Germinal center (tissue), 1 donor: ENCODE measurements at regions not wholly inside any gene's neighbourhood (a gene's known extent, or its start where the extent isn't known, plus 50 kb on each side); places are given as distances from the start of the nearest gene placed in this dataset.
"Not testable (repeated sequence)": the region's sequence is repeated elsewhere in the genome, so short reads cannot be mapped to it uniquely, and the experiment has no call there.

Source experiments
- DNase-seq: peaks from one replicate; pipeline ENCODE4 v3.0.0; 2012; ENCODE audit warnings: mixed read lengths, low spot score

GRCh38 chr18:43735570-43735969 is 458.3 kb upstream of the SYT4 start:
- no peak for DNase-seq

- no peak for DNase-seq
Observed at GRCh38 chr18:43744960-43745745, 467.9 kb upstream of the SYT4 start.

GRCh38 chr18:43751203-43751602 is 473.9 kb upstream of the SYT4 start:
- DNase-seq, result no peak

GRCh38 chr18:43751835-43752234 is 474.5 kb upstream of the SYT4 start:
- DNase-seq, result no peak

- no peak for DNase-seq
Observed at GRCh38 chr18:43757273-43757672, 480.0 kb upstream of the SYT4 start.

- DNase-seq, result no peak
Observed at GRCh38 chr18:43758734-43759133, 481.4 kb upstream of the SYT4 start.

GRCh38 chr18:43760010-43760409 is 482.7 kb upstream of the SYT4 start:
- DNase-seq, result no peak

GRCh38 chr18:43772907-43773306 is 495.6 kb upstream of the SYT4 start:
- DNase-seq, result no peak

- no peak for DNase-seq
Observed at GRCh38 chr18:43774497-43774896, 497.2 kb upstream of the SYT4 start.

GRCh38 chr18:43775591-43775990 is 498.3 kb upstream of the SYT4 start:
- no peak for DNase-seq

GRCh38 chr18:43776997-43777396 is 499.7 kb upstream of the SYT4 start:
- DNase-seq, result no peak

GRCh38 chr18:43777636-43778304 is 500.5 kb upstream of the SYT4 start:
- DNase-seq, result no peak

- no peak for DNase-seq
Observed at GRCh38 chr18:43780782-43781340, 503.6 kb upstream of the SYT4 start.

GRCh38 chr18:43785158-43785557 is 507.9 kb upstream of the SYT4 start:
- no peak for DNase-seq

- DNase-seq, result no peak
Observed at GRCh38 chr18:43786893-43787292, 509.6 kb upstream of the SYT4 start.

GRCh38 chr18:43787721-43788120 is 510.4 kb upstream of the SYT4 start:
- not testable (repeated sequence) for DNase-seq

- DNase-seq, result no peak
Observed at GRCh38 chr18:43789234-43790000, 512.1 kb upstream of the SYT4 start.

GRCh38 chr18:43793910-43794309 is 516.6 kb upstream of the SYT4 start:
- no peak for DNase-seq

- no peak for DNase-seq
Observed at GRCh38 chr18:43794363-43794762, 517.1 kb upstream of the SYT4 start.

GRCh38 chr18:43797347-43797746 is 520.1 kb upstream of the SYT4 start:
- DNase-seq, result no peak

GRCh38 chr18:43800584-43800983 is 523.3 kb upstream of the SYT4 start:
- DNase-seq, result no peak

- DNase-seq, result no peak
Observed at GRCh38 chr18:43805646-43806194, 528.4 kb upstream of the SYT4 start.
